HUES6 (cell line): ENCODE measurements at regions not wholly inside any gene's neighbourhood (a gene's known extent, or its start where the extent isn't known, plus 50 kb on each side); places are given as distances from the start of the nearest gene placed in this dataset.
"Not testable (repeated sequence)": the region's sequence is repeated elsewhere in the genome, so short reads cannot be mapped to it uniquely, and the experiment has no call there.

Source experiments
- H3K27ac ChIP-seq: 2 replicates; pipeline ENCODE4 v1.7.0; 2013; ENCODE audit warnings: low read depth, mild to moderate bottlenecking, low read length, inconsistent platforms
- H3K27me3 ChIP-seq: 2 replicates; pipeline ENCODE4 v1.6.1; 2013; ENCODE audit warnings: low read length; ENCODE audit not compliant: control insufficient read depth, insufficient read depth
- H3K36me3 ChIP-seq: 2 replicates; pipeline ENCODE4 v1.6.1; 2013; ENCODE audit warnings: low read length; ENCODE audit not compliant: control insufficient read depth, insufficient read depth
- H3K4me1 ChIP-seq: 2 replicates; pipeline ENCODE4 v1.6.1; 2013; ENCODE audit warnings: low read length; ENCODE audit not compliant: control insufficient read depth, insufficient read depth
- H3K4me3 ChIP-seq: 2 replicates; pipeline ENCODE4 v1.5.1; 2013; ENCODE audit warnings: low read depth, low read length
- H3K9ac ChIP-seq: one replicate; pipeline ENCODE4 v1.6.1; 2013; ENCODE audit warnings: mild to moderate bottlenecking, low read length
- H3K9me3 ChIP-seq: 2 replicates; pipeline ENCODE4 v1.6.1; 2013; ENCODE audit warnings: low read depth, low read length; ENCODE audit not compliant: control insufficient read depth, insufficient read depth

GRCh38 chr3:181610083-181610972, 101.4 kb upstream of the SOX2 start:
- Histone ChIP-seq H3K27me3 (no peaks in the 10 kb centered on the region), H3K9me3 (no peaks in the 10 kb centered on the region), H3K36me3 (no peaks in the 10 kb centered on the region), H3K27ac (peak overlapping the region; percentile 1; the same call in 1 of the 2 replicates), H3K4me1 (peaks cover 11% of the 10 kb centered on the region; the same call in 1 of the 2 replicates), H3K9ac (no peak overlapping the region), H3K4me3 (no peak overlapping the region)

GRCh38 chr3:181609030-181609767, 102.5 kb upstream of the SOX2 start:
- H3K4me3 ChIP-seq = no peak overlapping the region
- no peak overlapping the region for H3K9ac ChIP-seq
- no peak overlapping the region for H3K27ac ChIP-seq

GRCh38 chr3:181604267-181604666, 107.5 kb upstream of the SOX2 start:
- H3K36me3 ChIP-seq = no peaks in the 10 kb centered on the region
- no peak overlapping the region for H3K9ac ChIP-seq
- no peak overlapping the region for H3K27ac ChIP-seq
- H3K4me1 ChIP-seq = peaks cover 3% of the 10 kb centered on the region; the same call in 1 of the 2 replicates
- H3K9me3 ChIP-seq = 0 out of 2 replicates have a peak, but pooled peaks cover 2% of the 10 kb centered on the region
- H3K27me3 ChIP-seq = no peaks in the 10 kb centered on the region
- no peak overlapping the region for H3K4me3 ChIP-seq

More at GRCh38 chr3:181609030-181609767, 102.5 kb upstream of the SOX2 start:
- Histone ChIP-seq H3K36me3 (no peaks in the 10 kb centered on the region), H3K27me3 (no peaks in the 10 kb centered on the region), H3K9me3 (0 out of 2 replicates have a peak, but pooled peaks cover under 1% of the 10 kb centered on the region), H3K4me1 (peaks cover 11% of the 10 kb centered on the region; the same call in 1 of the 2 replicates)

GRCh38 chr3:181596126-181596525, 115.6 kb upstream of the SOX2 start:
- no peaks in the 10 kb centered on the region for H3K36me3 ChIP-seq
- H3K4me1 ChIP-seq = no peaks in the 10 kb centered on the region
- no peaks in the 10 kb centered on the region for H3K9me3 ChIP-seq
- no peaks in the 10 kb centered on the region for H3K27me3 ChIP-seq
- no peak overlapping the region for H3K9ac ChIP-seq
- H3K27ac ChIP-seq = no peak overlapping the region
- H3K4me3 ChIP-seq = no peak overlapping the region

GRCh38 chr3:181590939-181591338, 120.8 kb upstream of the SOX2 start:
- not testable (repeated sequence) for H3K9me3 ChIP-seq, H3K36me3 ChIP-seq, H3K9ac ChIP-seq, H3K27ac ChIP-seq, H3K27me3 ChIP-seq, H3K4me3 ChIP-seq, H3K4me1 ChIP-seq

GRCh38 chr3:181582619-181583018, 129.1 kb upstream of the SOX2 start:
- H3K27ac ChIP-seq = no peak overlapping the region
- no peaks in the 10 kb centered on the region for H3K27me3 ChIP-seq
- no peaks in the 10 kb centered on the region for H3K36me3 ChIP-seq
- no peaks in the 10 kb centered on the region for H3K9me3 ChIP-seq
- no peak overlapping the region for H3K9ac ChIP-seq
- no peaks in the 10 kb centered on the region for H3K4me1 ChIP-seq
- H3K4me3 ChIP-seq = no peak overlapping the region

- Histone ChIP-seq H3K27me3 (no peaks in the 10 kb centered on the region), H3K27ac (no peak overlapping the region), H3K4me1 (no peaks in the 10 kb centered on the region), H3K9ac (no peak overlapping the region), H3K9me3 (no peaks in the 10 kb centered on the region), H3K4me3 (no peak overlapping the region), H3K36me3 (no peaks in the 10 kb centered on the region)
Measured at GRCh38 chr3:181581656-181582055, 130.1 kb upstream of the SOX2 start.

GRCh38 chr3:181578743-181579142, 133.0 kb upstream of the SOX2 start:
- no peaks in the 10 kb centered on the region for H3K9me3 ChIP-seq
- H3K27me3 ChIP-seq = no peaks in the 10 kb centered on the region
- no peak overlapping the region for H3K9ac ChIP-seq
- H3K4me1 ChIP-seq = no peaks in the 10 kb centered on the region
- H3K27ac ChIP-seq = no peak overlapping the region
- H3K36me3 ChIP-seq = no peaks in the 10 kb centered on the region
- no peak overlapping the region for H3K4me3 ChIP-seq

GRCh38 chr3:181572432-181572831, 139.3 kb upstream of the SOX2 start:
- no peak overlapping the region for H3K4me3 ChIP-seq
- no peak overlapping the region for H3K27ac ChIP-seq
- H3K9me3 ChIP-seq = no peaks in the 10 kb centered on the region
- no peak overlapping the region for H3K9ac ChIP-seq
- H3K36me3 ChIP-seq = no peaks in the 10 kb centered on the region
- H3K4me1 ChIP-seq = no peaks in the 10 kb centered on the region
- H3K27me3 ChIP-seq = no peaks in the 10 kb centered on the region

- no peaks in the 10 kb centered on the region for H3K4me1 ChIP-seq
- no peak overlapping the region for H3K4me3 ChIP-seq
- no peak overlapping the region for H3K9ac ChIP-seq
- no peaks in the 10 kb centered on the region for H3K9me3 ChIP-seq
- no peak overlapping the region for H3K27ac ChIP-seq
- H3K36me3 ChIP-seq = no peaks in the 10 kb centered on the region
- H3K27me3 ChIP-seq = no peaks in the 10 kb centered on the region
Measured at GRCh38 chr3:181570472-181570871, 141.3 kb upstream of the SOX2 start.

GRCh38 chr3:181569356-181569940, 142.3 kb upstream of the SOX2 start:
- Histone ChIP-seq H3K36me3 (no peaks in the 10 kb centered on the region), H3K4me3 (no peak overlapping the region), H3K27ac (no peak overlapping the region), H3K9ac (no peak overlapping the region), H3K4me1 (no peaks in the 10 kb centered on the region), H3K9me3 (no peaks in the 10 kb centered on the region), H3K27me3 (no peaks in the 10 kb centered on the region)
